PC-9 (cell line): ENCODE measurements at regions not wholly inside any gene's neighbourhood (a gene's known extent, or its start where the extent isn't known, plus 50 kb on each side); places are given as distances from the start of the nearest gene placed in this dataset.

ENCODE experiments used
- BruUV-seq: library from RNA; stranded (reverse); fragments of 400-500 nt; replicated peaks from 2 replicates; lab custom pipeline; 2021; lab: Mats Ljungman, UMichigan
- CTCF ChIA-PET: fragments of 300-600 bp; sonication (Branson Sonifier 250); formaldehyde crosslinking; loops from one replicate; lab custom pipeline; 2022; ENCODE audit warnings: antibody characterized with exemption; lab: Charles Lee
- POLR2A ChIA-PET: fragments of 300-600 bp; sonication (Branson Sonifier 250); formaldehyde crosslinking; loops from one replicate; lab custom pipeline; 2022; ENCODE audit warnings: antibody characterized with exemption; ENCODE audit not compliant: unreplicated experiment; lab: Charles Lee
- DNase-seq, 2 experiments: peaks; one replicate each; pipeline versions ENCODE4 v3.0.0 to v3.0.0-alpha.2; 2015 to 2022; ENCODE audit warnings: mixed read lengths in 1 of 2
- H2AFZ ChIP-seq: fragments of 200-600 bp; sonication (generic); 2 replicates; pipeline ENCODE4 v1.8.1; 2017; ENCODE audit warnings: antibody characterized with exemption
- H3F3A ChIP-seq: fragments of 200-600 bp; sonication (generic); 2 replicates; pipeline ENCODE4 v1.8.1; 2017; ENCODE audit warnings: antibody characterized with exemption, mild to moderate bottlenecking, low read depth; ENCODE audit not compliant: insufficient read depth
- H3K27ac ChIP-seq: fragments of 200-600 bp; sonication (generic); 2 replicates; pipeline ENCODE4 v1.6.1; 2016; ENCODE audit warnings: mixed run types
- H3K27me3 ChIP-seq: fragments of 200-600 bp; sonication (generic); 2 replicates; pipeline ENCODE4 v1.6.1; 2016; ENCODE audit warnings: low read depth, mixed run types; ENCODE audit not compliant: insufficient read depth
- H3K36me3 ChIP-seq: fragments of 200-600 bp; sonication (generic); 2 replicates; pipeline ENCODE4 v1.6.1; 2016; ENCODE audit warnings: low read depth, mixed run types
- H3K4me1 ChIP-seq: fragments of 200-600 bp; sonication (generic); replicated peaks from 2 replicates; pipeline ENCODE4 v1.6.1; 2016; ENCODE audit warnings: mixed run types; ENCODE audit not compliant: insufficient read depth
- H3K4me2 ChIP-seq: fragments of 200-600 bp; sonication (generic); 2 replicates; pipeline ENCODE4 v1.6.1; 2017; ENCODE audit warnings: mixed run types
- H3K4me3 ChIP-seq: fragments of 200-600 bp; sonication (generic); 2 replicates; pipeline ENCODE4 v1.6.1; 2016; ENCODE audit warnings: mixed run types
- H3K79me2 ChIP-seq: fragments of 200-600 bp; sonication (generic); 2 replicates; pipeline ENCODE4 v1.6.1; 2017; ENCODE audit warnings: low read depth, mixed run types
- H3K9me2 ChIP-seq: fragments of 200-600 bp; sonication (generic); 2 replicates; pipeline ENCODE4 v1.8.1; 2017; ENCODE audit warnings: mild to moderate bottlenecking; ENCODE audit not compliant: insufficient read depth
- H3K9me3 ChIP-seq: fragments of 200-600 bp; sonication (generic); 2 replicates; pipeline ENCODE4 v1.8.1; 2016; ENCODE audit warnings: low read depth; ENCODE audit not compliant: insufficient read depth
- H4K20me1 ChIP-seq: fragments of 200-600 bp; sonication (generic); 2 replicates; pipeline ENCODE4 v1.8.1; 2017; ENCODE audit not compliant: insufficient read depth
- EZH2 ChIP-seq: fragments of 200-600 bp; sonication (generic); IDR thresholded peaks from 2 replicates; pipeline ENCODE4 v1.8.0; 2017; ENCODE audit warnings: antibody characterized with exemption, low read depth
- intact Hi-C: fragments of 100-400 bp; cut with micrococcal nuclease; formaldehyde crosslinking; loops from one replicate; pipeline ENCODE4 v1.10.0; 2022; ENCODE audit not compliant: unreplicated experiment
- TF ChIP-seq, protein P1 (sequence below): fragments of 200-600 bp; sonication (generic); conservative IDR thresholded peaks from 2 replicates; pipeline ENCODE4 v1.6.1; 2017; ENCODE audit warnings: mixed run types, antibody characterized with exemption, mild to moderate bottlenecking, moderate library complexity

DNA sequence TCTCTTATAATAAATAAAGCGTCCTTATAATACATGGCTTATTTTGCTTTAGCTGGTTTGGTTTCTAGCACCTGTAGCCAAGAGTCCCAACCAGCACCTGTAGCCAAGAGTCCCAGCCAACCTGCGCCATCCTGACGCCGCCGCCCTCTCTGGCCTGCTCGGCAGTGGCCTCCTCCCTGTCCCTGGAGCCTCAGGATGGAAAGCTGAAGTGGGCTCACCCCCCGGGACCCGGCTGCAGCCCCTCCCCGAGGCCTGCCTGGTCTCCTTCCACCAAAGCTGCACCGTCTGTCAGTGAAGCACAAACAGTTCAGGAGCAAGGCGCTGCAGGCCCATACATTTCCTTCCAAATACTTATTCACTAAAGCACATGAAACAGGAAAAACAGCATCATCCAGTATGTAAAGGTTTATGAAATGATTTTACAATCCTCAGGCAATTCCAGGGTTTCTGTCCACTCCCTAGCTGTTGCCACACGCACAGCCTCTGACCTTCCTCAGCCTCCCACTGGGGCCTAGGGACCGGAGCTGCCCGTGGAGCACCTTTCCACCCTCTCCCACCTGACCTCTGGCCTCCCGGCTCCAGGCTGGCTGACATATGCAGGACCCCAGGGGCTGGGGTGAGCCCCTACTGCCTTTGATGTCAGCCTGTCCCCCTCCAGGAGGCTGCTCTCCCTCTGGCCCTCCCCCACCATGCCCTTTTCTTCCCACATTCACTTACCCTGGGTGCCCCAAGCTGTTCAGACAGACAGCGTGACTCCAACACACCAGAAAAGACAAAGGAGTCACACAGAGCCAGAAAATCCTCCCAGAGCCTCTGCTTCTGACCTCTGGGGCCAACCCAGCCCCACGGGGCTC lies 149.6 kb upstream of the PPP2R2D start:
- Histone ChIP-seq H3K27me3 (peaks cover 87% of the 10 kb centered on the region), H3K4me2 (no peak overlapping the region), H3K4me1 (no peaks in the 10 kb centered on the region), H4K20me1 (no peaks in the 10 kb centered on the region), H3F3A (no peaks in the 10 kb centered on the region), H3K4me3 (no peak overlapping the region), H3K9me3 (no peaks in the 10 kb centered on the region), H3K36me3 (no peaks in the 10 kb centered on the region), H3K9me2 (no peaks in the 10 kb centered on the region), H3K79me2 (no peaks in the 10 kb centered on the region), H2AFZ (no peak overlapping the region), H3K27ac (no peak overlapping the region)
- no TSS peak for BruUV-seq
- TF ChIP-seq, protein P1, sequence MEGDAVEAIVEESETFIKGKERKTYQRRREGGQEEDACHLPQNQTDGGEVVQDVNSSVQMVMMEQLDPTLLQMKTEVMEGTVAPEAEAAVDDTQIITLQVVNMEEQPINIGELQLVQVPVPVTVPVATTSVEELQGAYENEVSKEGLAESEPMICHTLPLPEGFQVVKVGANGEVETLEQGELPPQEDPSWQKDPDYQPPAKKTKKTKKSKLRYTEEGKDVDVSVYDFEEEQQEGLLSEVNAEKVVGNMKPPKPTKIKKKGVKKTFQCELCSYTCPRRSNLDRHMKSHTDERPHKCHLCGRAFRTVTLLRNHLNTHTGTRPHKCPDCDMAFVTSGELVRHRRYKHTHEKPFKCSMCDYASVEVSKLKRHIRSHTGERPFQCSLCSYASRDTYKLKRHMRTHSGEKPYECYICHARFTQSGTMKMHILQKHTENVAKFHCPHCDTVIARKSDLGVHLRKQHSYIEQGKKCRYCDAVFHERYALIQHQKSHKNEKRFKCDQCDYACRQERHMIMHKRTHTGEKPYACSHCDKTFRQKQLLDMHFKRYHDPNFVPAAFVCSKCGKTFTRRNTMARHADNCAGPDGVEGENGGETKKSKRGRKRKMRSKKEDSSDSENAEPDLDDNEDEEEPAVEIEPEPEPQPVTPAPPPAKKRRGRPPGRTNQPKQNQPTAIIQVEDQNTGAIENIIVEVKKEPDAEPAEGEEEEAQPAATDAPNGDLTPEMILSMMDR: no peak
- TF ChIP-seq EZH2: no peak
- ChIA-PET POLR2A (no interaction called here), CTCF (no interaction called here)
- no peak for DNase-seq
- intact Hi-C loops: no loop called here

DNA sequence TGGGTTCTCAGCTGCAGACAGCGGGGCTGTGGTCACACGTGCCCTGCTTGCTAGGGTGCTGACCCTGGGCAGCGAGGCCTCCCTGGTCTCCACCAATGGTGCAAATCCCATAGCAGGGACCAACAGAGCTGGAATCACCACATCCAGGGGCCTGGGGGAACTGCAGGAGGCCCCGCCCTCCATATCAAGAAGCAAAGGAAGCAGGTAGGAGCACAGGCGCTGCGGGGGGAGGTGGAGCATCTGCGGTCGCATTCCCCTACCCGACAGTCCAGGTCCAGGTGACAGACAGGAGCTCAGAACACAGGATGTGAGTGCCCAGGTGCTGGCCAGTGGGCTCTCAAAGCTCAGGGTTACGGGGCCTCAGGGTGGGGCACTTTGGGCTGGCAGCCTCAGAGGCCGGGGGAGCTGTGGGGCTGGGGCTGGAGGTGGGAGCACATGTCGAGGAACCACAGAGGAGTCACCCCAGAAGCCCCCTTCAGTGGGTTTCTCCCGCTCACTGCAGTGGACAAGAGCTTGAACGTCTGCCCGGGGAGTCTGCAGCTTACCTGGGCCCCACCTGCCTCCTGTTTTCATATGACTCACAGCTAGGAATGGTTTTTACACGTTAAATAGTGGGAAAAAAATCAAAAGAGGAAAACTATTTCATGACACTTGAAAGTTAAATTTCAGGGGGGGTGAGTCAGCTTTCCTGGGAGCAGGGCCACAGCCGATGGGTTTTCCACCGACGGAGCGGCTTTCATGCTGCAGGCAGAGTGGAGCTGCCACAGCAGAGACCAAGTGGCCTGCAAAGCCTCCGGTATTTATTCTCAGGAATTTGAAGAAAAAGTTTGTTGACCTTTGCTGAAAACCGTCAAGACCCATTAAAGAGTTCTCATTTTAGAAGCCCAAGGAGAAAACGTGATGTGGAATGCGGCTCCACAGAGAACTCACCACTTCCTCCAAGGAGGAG lies 148.7 kb upstream of the PPP2R2D start:
- ChIA-PET POLR2A (no interaction called here), CTCF (no interaction called here)

DNA sequence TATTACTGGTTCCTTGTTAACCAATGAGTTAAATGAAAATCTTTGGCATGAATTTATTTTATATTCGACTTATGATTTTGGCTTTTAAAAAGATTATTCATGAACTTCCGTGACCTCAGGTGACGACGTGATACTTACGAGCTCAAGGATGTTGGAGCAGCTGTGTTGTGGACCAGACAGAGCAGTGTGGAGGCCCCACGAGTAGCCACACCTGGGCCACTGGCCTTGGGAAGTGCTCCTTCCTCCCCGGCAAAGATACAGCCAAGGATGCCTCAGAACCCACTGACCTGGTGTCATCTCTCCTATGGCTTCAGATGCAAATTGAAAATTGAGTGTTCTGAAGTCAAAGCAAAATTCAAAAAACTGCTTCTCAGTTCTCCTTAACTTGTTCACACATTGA lies 147.5 kb upstream of the PPP2R2D start:
- Histone ChIP-seq H3K27me3 (peaks cover 80% of the 10 kb centered on the region), H3K27ac (no peak overlapping the region), H3K9me2 (no peaks in the 10 kb centered on the region), H3K4me3 (no peak overlapping the region), H2AFZ (no peak overlapping the region), H3K79me2 (no peaks in the 10 kb centered on the region), H3K9me3 (no peaks in the 10 kb centered on the region), H3K4me1 (no peaks in the 10 kb centered on the region), H3K4me2 (no peak overlapping the region), H3K36me3 (no peaks in the 10 kb centered on the region), H3F3A (no peaks in the 10 kb centered on the region), H4K20me1 (no peaks in the 10 kb centered on the region)
- no TSS peak for BruUV-seq
- TF ChIP-seq, protein P1: no peak
- TF ChIP-seq EZH2: no peak
- intact Hi-C loops: no loop called here
- POLR2A ChIA-PET: no interaction called here
- CTCF ChIA-PET: no interaction called here
- no peak for DNase-seq

More for the DNA sequence above, 148.7 kb upstream of the PPP2R2D start:
- H3K27me3 ChIP-seq: peaks cover 89% of the 10 kb centered on the region
- TF ChIP-seq, protein P1: no peak
- TF ChIP-seq EZH2: no peak
- no TSS peak for BruUV-seq
- H3K27ac ChIP-seq: no peak overlapping the region
- H2AFZ ChIP-seq: no peak overlapping the region
- H3F3A ChIP-seq: no peaks in the 10 kb centered on the region
- H3K79me2 ChIP-seq: no peaks in the 10 kb centered on the region
- H3K4me3 ChIP-seq: no peak overlapping the region
- no peaks in the 10 kb centered on the region for H3K36me3 ChIP-seq
- intact Hi-C loops: no loop called here
- no peaks in the 10 kb centered on the region for H3K9me2 ChIP-seq
- no peaks in the 10 kb centered on the region for H4K20me1 ChIP-seq
- no peak overlapping the region for H3K4me2 ChIP-seq
- DNase-seq: no peak
- no peaks in the 10 kb centered on the region for H3K9me3 ChIP-seq
- no peaks in the 10 kb centered on the region for H3K4me1 ChIP-seq
